HPDE6-E6E7 (cell line): ENCODE measurements at regions not wholly inside any gene's neighbourhood (a gene's known extent, or its start where the extent isn't known, plus 50 kb on each side); places are given as distances from the start of the nearest gene placed in this dataset.
A peak's percentile ranks its signal among the peaks of the same experiment; 100 is the strongest.
"Not testable (repeated sequence)": the region's sequence is repeated elsewhere in the genome, so short reads cannot be mapped to it uniquely, and the experiment has no call there.

Source experiments
- DNase-seq: peaks from one replicate; pipeline ENCODE4 v3.0.0; 2011; ENCODE audit warnings: missing footprints; ENCODE audit errors: extremely low spot score

- DNase-seq = no peak
Measured at GRCh38 chr6:67563671-67564070, 1071.4 kb upstream of the ADGRB3 start.

- DNase-seq = no peak
Measured at GRCh38 chr6:67560068-67560467, 1075.0 kb upstream of the ADGRB3 start.

GRCh38 chr6:67558985-67559384, 1076.1 kb upstream of the ADGRB3 start:
- no peak for DNase-seq

GRCh38 chr6:67544851-67545452, 1090.1 kb upstream of the ADGRB3 start:
- DNase-seq = no peak

- no peak for DNase-seq
Measured at GRCh38 chr6:67541586-67541985, 1093.5 kb upstream of the ADGRB3 start.

- DNase-seq = no peak
Measured at GRCh38 chr6:67538032-67538431, 1097.0 kb upstream of the ADGRB3 start.

- no peak for DNase-seq
Measured at GRCh38 chr6:67535946-67536345, 1099.1 kb upstream of the ADGRB3 start.

- DNase-seq = no peak
Measured at GRCh38 chr6:67506352-67506751, 1128.7 kb upstream of the ADGRB3 start.

GRCh38 chr6:67501755-67502154, 1133.3 kb upstream of the ADGRB3 start:
- DNase-seq = no peak

GRCh38 chr6:67497749-67498148, 1137.3 kb upstream of the ADGRB3 start:
- DNase-seq = no peak

- DNase-seq = no peak
Measured at GRCh38 chr6:67496191-67496590, 1138.9 kb upstream of the ADGRB3 start.

- DNase-seq = no peak
Measured at GRCh38 chr6:67493682-67494081, 1141.4 kb upstream of the ADGRB3 start.

- DNase-seq = no peak
Measured at GRCh38 chr6:67475700-67476099, 1159.4 kb upstream of the ADGRB3 start.

GRCh38 chr6:67467341-67467740, 1167.7 kb upstream of the ADGRB3 start:
- DNase-seq = no peak

GRCh38 chr6:67462725-67463124, 1172.4 kb upstream of the ADGRB3 start:
- DNase-seq = not testable (repeated sequence)

GRCh38 chr6:67459556-67459955, 1175.5 kb upstream of the ADGRB3 start:
- DNase-seq = peak; percentile 29

GRCh38 chr6:67458265-67458664, 1176.8 kb upstream of the ADGRB3 start:
- DNase-seq = no peak

GRCh38 chr6:67451874-67452273, 1183.2 kb upstream of the ADGRB3 start:
- DNase-seq = no peak

- DNase-seq = no peak
Measured at GRCh38 chr6:67450641-67451040, 1184.4 kb upstream of the ADGRB3 start.

GRCh38 chr6:67449602-67450001, 1185.5 kb upstream of the ADGRB3 start:
- no peak for DNase-seq

GRCh38 chr6:67433124-67433523, 1202.0 kb upstream of the ADGRB3 start:
- DNase-seq = no peak

GRCh38 chr6:67431076-67431475, 1204.0 kb upstream of the ADGRB3 start:
- no peak for DNase-seq

- not testable (repeated sequence) for DNase-seq
Measured at GRCh38 chr6:67426686-67427085, 1208.4 kb upstream of the ADGRB3 start.

GRCh38 chr6:67412035-67412434, 1223.0 kb upstream of the ADGRB3 start:
- DNase-seq = no peak
